ENCODE measurements at regions not wholly inside any gene's neighbourhood (a gene's known extent, or its start where the extent isn't known, plus 50 kb on each side); places are given as distances from the start of the nearest gene placed in this dataset.

DNA sequence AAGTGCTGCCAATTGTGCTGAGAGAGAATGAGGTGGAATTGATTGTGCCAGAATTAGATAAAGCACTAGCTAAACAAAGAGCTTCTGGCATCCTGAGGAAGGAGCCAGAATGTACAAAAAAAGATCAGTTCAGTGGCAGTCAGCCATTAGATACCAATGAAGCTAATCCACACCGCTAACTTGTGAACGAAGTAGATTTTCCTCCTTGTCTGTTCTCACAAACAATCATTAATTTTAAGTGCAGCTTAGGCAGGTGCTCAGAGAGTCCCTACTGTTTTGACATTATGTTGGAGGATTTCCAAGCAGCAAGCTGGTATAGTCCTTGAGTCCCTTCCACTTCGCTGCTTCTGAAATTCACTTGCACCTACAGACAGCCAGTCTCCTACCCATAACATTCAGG lies 617.4 kb downstream of the CENPC start:
- intact Hi-C loops (cut with micrococcal nuclease; ENCODE audit: unreplicated experiment) = no loop called here
- Histone ChIP-seq H3K9ac (ENCODE audit: insufficient read depth, low read depth, low read length) (no peak overlapping the region), H3K4me1 (ENCODE audit: insufficient read depth, low read length) (no peaks in the 10 kb centered on the region), H2AFZ (ENCODE audit: low read length) (no peak overlapping the region), H4K20me1 (ENCODE audit: insufficient read depth, low read length) (no peaks in the 10 kb centered on the region), H3K4me3 (replicated peaks in 1 of 3; ENCODE audit: insufficient read depth in 1 of 3, low read depth in 2 of 3, low read length in 3 of 3) (no peak overlapping the region), H3K79me2 (ENCODE audit: insufficient read depth, low read length) (no peaks in the 10 kb centered on the region), H3K9me3 (ENCODE audit: low read length) (no peaks in the 10 kb centered on the region), H3K27ac (ENCODE audit: extremely low read length, insufficient read depth, low read length) (no peak overlapping the region), H3K4me2 (ENCODE audit: low read depth, low read length) (no peak overlapping the region), H3K36me3 (replicated peaks in 1 of 2; ENCODE audit: control insufficient read depth in 1 of 2, insufficient read depth in 2 of 2, low read length in 2 of 2) (no peaks in the 10 kb centered on the region), H3K27me3 (ENCODE audit: control insufficient read depth in 1 of 2, insufficient read depth in 2 of 2, low read length in 2 of 2) (no peaks in the 10 kb centered on the region)
- FAIRE-seq (no peak), DNase-seq (ENCODE audit: low spot score) (no peak), ATAC-seq (no peak)
- BruUV-seq (replicated peaks) = no TSS peak
- in situ Hi-C loops (cut with HindIII; ENCODE audit: extremely low pct_ligation_motif_present, low pct_unique_long_range_greater_than_20kb) = no loop called here
- TF ChIP-seq, protein P1, sequence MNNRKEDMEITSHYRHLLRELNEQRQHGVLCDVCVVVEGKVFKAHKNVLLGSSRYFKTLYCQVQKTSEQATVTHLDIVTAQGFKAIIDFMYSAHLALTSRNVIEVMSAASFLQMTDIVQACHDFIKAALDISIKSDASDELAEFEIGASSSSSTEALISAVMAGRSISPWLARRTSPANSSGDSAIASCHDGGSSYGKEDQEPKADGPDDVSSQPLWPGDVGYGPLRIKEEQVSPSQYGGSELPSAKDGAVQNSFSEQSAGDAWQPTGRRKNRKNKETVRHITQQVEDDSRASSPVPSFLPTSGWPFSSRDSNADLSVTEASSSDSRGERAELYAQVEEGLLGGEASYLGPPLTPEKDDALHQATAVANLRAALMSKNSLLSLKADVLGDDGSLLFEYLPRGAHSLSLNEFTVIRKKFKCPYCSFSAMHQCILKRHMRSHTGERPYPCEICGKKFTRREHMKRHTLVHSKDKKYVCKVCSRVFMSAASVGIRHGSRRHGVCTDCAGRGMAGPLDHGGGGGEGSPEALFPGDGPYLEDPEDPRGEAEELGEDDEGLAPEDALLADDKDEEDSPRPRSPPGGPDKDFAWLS (CRISPR knock-in tag; IDR thresholded peaks at IDR 0.05; ENCODE audit: borderline replicate concordance) = no peak
- no peak for TF ChIP-seq HNRNPUL1 (IDR thresholded peaks at IDR 0.05; ENCODE audit: low read depth, low read length)
- TF ChIP-seq, protein P2, sequence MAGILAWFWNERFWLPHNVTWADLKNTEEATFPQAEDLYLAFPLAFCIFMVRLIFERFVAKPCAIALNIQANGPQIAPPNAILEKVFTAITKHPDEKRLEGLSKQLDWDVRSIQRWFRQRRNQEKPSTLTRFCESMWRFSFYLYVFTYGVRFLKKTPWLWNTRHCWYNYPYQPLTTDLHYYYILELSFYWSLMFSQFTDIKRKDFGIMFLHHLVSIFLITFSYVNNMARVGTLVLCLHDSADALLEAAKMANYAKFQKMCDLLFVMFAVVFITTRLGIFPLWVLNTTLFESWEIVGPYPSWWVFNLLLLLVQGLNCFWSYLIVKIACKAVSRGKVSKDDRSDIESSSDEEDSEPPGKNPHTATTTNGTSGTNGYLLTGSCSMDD (CRISPR knock-in tag; IDR thresholded peaks at IDR 0.05) = no peak
- TF ChIP-seq GATAD1 (CRISPR knock-in tag; IDR thresholded peaks at IDR 0.05) = no peak
- TF ChIP-seq SIX1 (CRISPR knock-in tag; IDR thresholded peaks at IDR 0.05; ENCODE audit: borderline replicate concordance) = no peak
- TF ChIP-seq ZNF841 (CRISPR knock-in tag; IDR thresholded peaks at IDR 0.05; ENCODE audit: borderline replicate concordance) = no peak
- ChIA-PET CTCF (ENCODE audit: low intra/inter-chr PET ratio, low total read pairs) (no interaction called here), POLR2A (no interaction called here)
- 3% methylated on average over 3 of the region's 3 CpGs for WGBS (ENCODE audit: low lambda C conversion rate)

DNA sequence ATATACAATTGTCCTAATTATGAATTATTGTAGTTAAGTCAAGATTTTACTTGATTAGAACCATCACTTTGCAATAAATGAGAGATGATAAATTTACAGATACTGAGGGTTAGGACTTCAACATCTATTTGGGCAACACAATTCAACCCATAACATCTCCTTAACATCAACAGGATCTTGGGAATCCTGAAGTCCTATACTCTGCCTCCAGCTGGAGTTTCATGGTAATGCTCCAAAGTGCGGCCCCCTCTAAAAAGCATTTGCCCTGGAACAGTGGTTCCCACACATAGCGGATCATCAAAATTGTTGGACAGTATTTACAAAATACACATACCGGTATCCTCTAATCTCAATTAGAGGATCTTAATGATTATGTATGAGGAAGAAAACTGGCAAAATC lies 618.6 kb downstream of the CENPC start:
- no peak overlapping the region for H3K4me3 ChIP-seq (replicated peaks in 1 of 3; ENCODE audit: insufficient read depth in 1 of 3, low read depth in 2 of 3, low read length in 3 of 3)
- no peaks in the 10 kb centered on the region for H3K27me3 ChIP-seq (ENCODE audit: control insufficient read depth in 1 of 2, insufficient read depth in 2 of 2, low read length in 2 of 2)
- H4K20me1 ChIP-seq (ENCODE audit: insufficient read depth, low read length) = no peaks in the 10 kb centered on the region
- H2AFZ ChIP-seq (ENCODE audit: low read length) = no peak overlapping the region
- no peaks in the 10 kb centered on the region for H3K79me2 ChIP-seq (ENCODE audit: insufficient read depth, low read length)
- no TSS peak for BruUV-seq (replicated peaks)
- DNase-seq (ENCODE audit: low spot score) (no peak), ATAC-seq (no peak), FAIRE-seq (no peak)
- H3K9ac ChIP-seq (ENCODE audit: insufficient read depth, low read depth, low read length) = no peak overlapping the region
- no peaks in the 10 kb centered on the region for H3K9me3 ChIP-seq (ENCODE audit: low read length)
- intact Hi-C loops (cut with micrococcal nuclease; ENCODE audit: unreplicated experiment) = no loop called here
- ChIA-PET POLR2A (no interaction called here), CTCF (ENCODE audit: low intra/inter-chr PET ratio, low total read pairs) (no interaction called here)
- no peaks in the 10 kb centered on the region for H3K4me1 ChIP-seq (ENCODE audit: insufficient read depth, low read length)
- H3K27ac ChIP-seq (ENCODE audit: extremely low read length, insufficient read depth, low read length) = no peak overlapping the region
- TF ChIP-seq, protein P3, sequence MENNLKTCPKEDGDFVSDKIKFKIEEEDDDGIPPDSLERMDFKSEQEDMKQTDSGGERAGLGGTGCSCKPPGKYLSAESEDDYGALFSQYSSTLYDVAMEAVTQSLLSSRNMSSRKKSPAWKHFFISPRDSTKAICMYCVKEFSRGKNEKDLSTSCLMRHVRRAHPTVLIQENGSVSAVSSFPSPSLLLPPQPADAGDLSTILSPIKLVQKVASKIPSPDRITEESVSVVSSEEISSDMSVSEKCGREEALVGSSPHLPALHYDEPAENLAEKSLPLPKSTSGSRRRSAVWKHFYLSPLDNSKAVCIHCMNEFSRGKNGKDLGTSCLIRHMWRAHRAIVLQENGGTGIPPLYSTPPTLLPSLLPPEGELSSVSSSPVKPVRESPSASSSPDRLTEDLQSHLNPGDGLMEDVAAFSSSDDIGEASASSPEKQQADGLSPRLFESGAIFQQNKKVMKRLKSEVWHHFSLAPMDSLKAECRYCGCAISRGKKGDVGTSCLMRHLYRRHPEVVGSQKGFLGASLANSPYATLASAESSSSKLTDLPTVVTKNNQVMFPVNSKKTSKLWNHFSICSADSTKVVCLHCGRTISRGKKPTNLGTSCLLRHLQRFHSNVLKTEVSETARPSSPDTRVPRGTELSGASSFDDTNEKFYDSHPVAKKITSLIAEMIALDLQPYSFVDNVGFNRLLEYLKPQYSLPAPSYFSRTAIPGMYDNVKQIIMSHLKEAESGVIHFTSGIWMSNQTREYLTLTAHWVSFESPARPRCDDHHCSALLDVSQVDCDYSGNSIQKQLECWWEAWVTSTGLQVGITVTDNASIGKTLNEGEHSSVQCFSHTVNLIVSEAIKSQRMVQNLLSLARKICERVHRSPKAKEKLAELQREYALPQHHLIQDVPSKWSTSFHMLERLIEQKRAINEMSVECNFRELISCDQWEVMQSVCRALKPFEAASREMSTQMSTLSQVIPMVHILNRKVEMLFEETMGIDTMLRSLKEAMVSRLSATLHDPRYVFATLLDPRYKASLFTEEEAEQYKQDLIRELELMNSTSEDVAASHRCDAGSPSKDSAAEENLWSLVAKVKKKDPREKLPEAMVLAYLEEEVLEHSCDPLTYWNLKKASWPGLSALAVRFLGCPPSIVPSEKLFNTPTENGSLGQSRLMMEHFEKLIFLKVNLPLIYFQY (CRISPR knock-in tag; IDR thresholded peaks at IDR 0.05; ENCODE audit: borderline replicate concordance) = no peak
- TF ChIP-seq ZNF317 (CRISPR knock-in tag; IDR thresholded peaks at IDR 0.05) = no peak
- H3K4me2 ChIP-seq (ENCODE audit: low read depth, low read length) = no peak overlapping the region
- H3K36me3 ChIP-seq (replicated peaks in 1 of 2; ENCODE audit: control insufficient read depth in 1 of 2, insufficient read depth in 2 of 2, low read length in 2 of 2) = no peaks in the 10 kb centered on the region
- in situ Hi-C loops (cut with HindIII; ENCODE audit: extremely low pct_ligation_motif_present, low pct_unique_long_range_greater_than_20kb) = no loop called here
- 45% methylated on average over 3 of the region's 3 CpGs for WGBS (ENCODE audit: low lambda C conversion rate)

All from HepG2 (cell line).